ENCODE measurements at regions not wholly inside any gene's neighbourhood (a gene's known extent, or its start where the extent isn't known, plus 50 kb on each side); places are given as distances from the start of the nearest gene placed in this dataset.

- no peak for DNase-seq
- no peak overlapping the region for H3K23ac ChIP-seq (ENCODE audit: low read length)
- H2BK15ac ChIP-seq (replicated peaks; ENCODE audit: low read depth) = no peak overlapping the region
- H4K8ac ChIP-seq (ENCODE audit: low read depth, low read length) = no peak overlapping the region
- no peaks in the 10 kb centered on the region for H3K4me1 ChIP-seq (ENCODE audit: control insufficient read depth, low read depth, low read length)
- no peak overlapping the region for H4K5ac ChIP-seq (ENCODE audit: low read length)
- H3K36me3 ChIP-seq (ENCODE audit: control insufficient read depth, insufficient read depth, low read length) = no peaks in the 10 kb centered on the region
- no peaks in the 10 kb centered on the region for H3K79me1 ChIP-seq (ENCODE audit: low read length)
- H2BK120ac ChIP-seq (ENCODE audit: low read depth, low read length) = no peak overlapping the region
- H3K4me2 ChIP-seq (ENCODE audit: low read length) = no peak overlapping the region
- H3K4ac ChIP-seq (ENCODE audit: low read depth, low read length) = no peak overlapping the region
- H3K56ac ChIP-seq (ENCODE audit: low read length) = no peak overlapping the region
- WGBS (ENCODE audit: extremely low coverage, insufficient coverage, low lambda C conversion rate) = no CpG with 5 or more reads among the region's 3 CpGs
- no peak overlapping the region for H2AK5ac ChIP-seq (ENCODE audit: low read length)
- no peak overlapping the region for H3K4me3 ChIP-seq (ENCODE audit: low read length)
- H3K79me2 ChIP-seq (ENCODE audit: control insufficient read depth, insufficient read depth, low read length) = no peaks in the 10 kb centered on the region
- no peak overlapping the region for H3K9ac ChIP-seq (ENCODE audit: low read length)
- no peak overlapping the region for H3K27ac ChIP-seq (ENCODE audit: low read depth, low read length)
- no peak overlapping the region for H3K18ac ChIP-seq (ENCODE audit: low read length)
- no peaks in the 10 kb centered on the region for H3K27me3 ChIP-seq (ENCODE audit: insufficient read depth, low read length, poor library complexity)
- no peak overlapping the region for H2BK5ac ChIP-seq (ENCODE audit: low read length)
Measured at GRCh38 chr11:112564228-112564955, 303.7 kb upstream of the PLET1 start.

GRCh38 chr11:112565551-112565950, 304.9 kb upstream of the PLET1 start:
- Histone ChIP-seq H2BK120ac (ENCODE audit: low read depth, low read length) (no peak overlapping the region), H3K23ac (ENCODE audit: low read length) (no peak overlapping the region), H3K18ac (ENCODE audit: low read length) (no peak overlapping the region), H3K27ac (ENCODE audit: low read depth, low read length) (no peak overlapping the region), H2AK5ac (ENCODE audit: low read length) (no peak overlapping the region), H3K9ac (ENCODE audit: low read length) (no peak overlapping the region), H4K5ac (ENCODE audit: low read length) (no peak overlapping the region), H3K56ac (ENCODE audit: low read length) (no peak overlapping the region), H3K4ac (ENCODE audit: low read depth, low read length) (no peak overlapping the region), H3K4me2 (ENCODE audit: low read length) (no peak overlapping the region), H2BK15ac (replicated peaks; ENCODE audit: low read depth) (no peak overlapping the region), H3K36me3 (ENCODE audit: control insufficient read depth, insufficient read depth, low read length) (no peaks in the 10 kb centered on the region), H4K8ac (ENCODE audit: low read depth, low read length) (no peak overlapping the region), H3K79me1 (ENCODE audit: low read length) (no peaks in the 10 kb centered on the region), H3K27me3 (ENCODE audit: insufficient read depth, low read length, poor library complexity) (no peaks in the 10 kb centered on the region), H3K79me2 (ENCODE audit: control insufficient read depth, insufficient read depth, low read length) (no peaks in the 10 kb centered on the region), H2BK5ac (ENCODE audit: low read length) (no peak overlapping the region), H3K4me1 (ENCODE audit: control insufficient read depth, low read depth, low read length) (no peaks in the 10 kb centered on the region), H3K4me3 (ENCODE audit: low read length) (no peak overlapping the region)
- no CpG with 5 or more reads among the region's 5 CpGs for WGBS (ENCODE audit: extremely low coverage, insufficient coverage, low lambda C conversion rate)
- no peak for DNase-seq

GRCh38 chr11:112566124-112566523, 305.5 kb upstream of the PLET1 start:
- Histone ChIP-seq H3K27ac (ENCODE audit: low read depth, low read length) (no peak overlapping the region), H3K56ac (ENCODE audit: low read length) (no peak overlapping the region), H2BK5ac (ENCODE audit: low read length) (no peak overlapping the region), H2AK5ac (ENCODE audit: low read length) (no peak overlapping the region), H2BK15ac (replicated peaks; ENCODE audit: low read depth) (no peak overlapping the region), H3K4me3 (ENCODE audit: low read length) (no peak overlapping the region), H3K4me2 (ENCODE audit: low read length) (no peak overlapping the region), H2BK120ac (ENCODE audit: low read depth, low read length) (no peak overlapping the region), H3K18ac (ENCODE audit: low read length) (no peak overlapping the region), H3K79me1 (ENCODE audit: low read length) (no peaks in the 10 kb centered on the region), H3K4me1 (ENCODE audit: control insufficient read depth, low read depth, low read length) (no peaks in the 10 kb centered on the region), H3K9ac (ENCODE audit: low read length) (no peak overlapping the region), H4K5ac (ENCODE audit: low read length) (no peak overlapping the region), H3K27me3 (ENCODE audit: insufficient read depth, low read length, poor library complexity) (no peaks in the 10 kb centered on the region), H3K36me3 (ENCODE audit: control insufficient read depth, insufficient read depth, low read length) (no peaks in the 10 kb centered on the region), H4K8ac (ENCODE audit: low read depth, low read length) (no peak overlapping the region), H3K23ac (ENCODE audit: low read length) (no peak overlapping the region), H3K79me2 (ENCODE audit: control insufficient read depth, insufficient read depth, low read length) (no peaks in the 10 kb centered on the region), H3K4ac (ENCODE audit: low read depth, low read length) (no peak overlapping the region)
- no CpG with 5 or more reads among the region's 2 CpGs for WGBS (ENCODE audit: extremely low coverage, insufficient coverage, low lambda C conversion rate)
- no peak for DNase-seq

GRCh38 chr11:112570333-112570732, 309.7 kb upstream of the PLET1 start:
- Histone ChIP-seq H3K56ac (ENCODE audit: low read length) (no peak overlapping the region), H2BK15ac (replicated peaks; ENCODE audit: low read depth) (no peak overlapping the region), H3K27me3 (ENCODE audit: insufficient read depth, low read length, poor library complexity) (no peaks in the 10 kb centered on the region), H3K4ac (ENCODE audit: low read depth, low read length) (no peak overlapping the region), H3K9ac (ENCODE audit: low read length) (no peak overlapping the region), H3K79me2 (ENCODE audit: control insufficient read depth, insufficient read depth, low read length) (no peaks in the 10 kb centered on the region), H4K8ac (ENCODE audit: low read depth, low read length) (no peak overlapping the region), H3K4me1 (ENCODE audit: control insufficient read depth, low read depth, low read length) (no peaks in the 10 kb centered on the region), H3K4me3 (ENCODE audit: low read length) (no peak overlapping the region), H4K5ac (ENCODE audit: low read length) (no peak overlapping the region), H2BK5ac (ENCODE audit: low read length) (no peak overlapping the region), H2AK5ac (ENCODE audit: low read length) (no peak overlapping the region), H3K36me3 (ENCODE audit: control insufficient read depth, insufficient read depth, low read length) (no peaks in the 10 kb centered on the region), H3K79me1 (ENCODE audit: low read length) (no peaks in the 10 kb centered on the region), H3K4me2 (ENCODE audit: low read length) (no peak overlapping the region), H3K23ac (ENCODE audit: low read length) (no peak overlapping the region), H3K27ac (ENCODE audit: low read depth, low read length) (no peak overlapping the region), H2BK120ac (ENCODE audit: low read depth, low read length) (no peak overlapping the region), H3K18ac (ENCODE audit: low read length) (no peak overlapping the region)
- WGBS (ENCODE audit: extremely low coverage, insufficient coverage, low lambda C conversion rate) = no CpG with 5 or more reads among the region's 6 CpGs
- no peak for DNase-seq

- H3K4me1 ChIP-seq (ENCODE audit: control insufficient read depth, low read depth, low read length) = no peaks in the 10 kb centered on the region
- no peak overlapping the region for H3K4me3 ChIP-seq (ENCODE audit: low read length)
- no peak overlapping the region for H4K5ac ChIP-seq (ENCODE audit: low read length)
- H3K18ac ChIP-seq (ENCODE audit: low read length) = no peak overlapping the region
- H2BK120ac ChIP-seq (ENCODE audit: low read depth, low read length) = no peak overlapping the region
- no peaks in the 10 kb centered on the region for H3K79me2 ChIP-seq (ENCODE audit: control insufficient read depth, insufficient read depth, low read length)
- H3K23ac ChIP-seq (ENCODE audit: low read length) = no peak overlapping the region
- H3K4ac ChIP-seq (ENCODE audit: low read depth, low read length) = no peak overlapping the region
- no peak overlapping the region for H3K56ac ChIP-seq (ENCODE audit: low read length)
- H4K8ac ChIP-seq (ENCODE audit: low read depth, low read length) = no peak overlapping the region
- no peaks in the 10 kb centered on the region for H3K27me3 ChIP-seq (ENCODE audit: insufficient read depth, low read length, poor library complexity)
- no peak overlapping the region for H3K9ac ChIP-seq (ENCODE audit: low read length)
- H3K4me2 ChIP-seq (ENCODE audit: low read length) = no peak overlapping the region
- no peaks in the 10 kb centered on the region for H3K36me3 ChIP-seq (ENCODE audit: control insufficient read depth, insufficient read depth, low read length)
- H3K27ac ChIP-seq (ENCODE audit: low read depth, low read length) = no peak overlapping the region
- no peak overlapping the region for H2BK5ac ChIP-seq (ENCODE audit: low read length)
- no peak for DNase-seq
- H3K79me1 ChIP-seq (ENCODE audit: low read length) = no peaks in the 10 kb centered on the region
- no peak overlapping the region for H2AK5ac ChIP-seq (ENCODE audit: low read length)
- no CpG with 5 or more reads among the region's 3 CpGs for WGBS (ENCODE audit: extremely low coverage, insufficient coverage, low lambda C conversion rate)
- H2BK15ac ChIP-seq (replicated peaks; ENCODE audit: low read depth) = no peak overlapping the region
Measured at GRCh38 chr11:112579282-112579681, 318.6 kb upstream of the PLET1 start.

- Histone ChIP-seq H2BK15ac (replicated peaks; ENCODE audit: low read depth) (no peak overlapping the region), H4K8ac (ENCODE audit: low read depth, low read length) (no peak overlapping the region), H3K4me1 (ENCODE audit: control insufficient read depth, low read depth, low read length) (no peaks in the 10 kb centered on the region), H4K5ac (ENCODE audit: low read length) (no peak overlapping the region), H2BK5ac (ENCODE audit: low read length) (no peak overlapping the region), H3K27me3 (ENCODE audit: insufficient read depth, low read length, poor library complexity) (no peaks in the 10 kb centered on the region), H3K56ac (ENCODE audit: low read length) (no peak overlapping the region), H3K18ac (ENCODE audit: low read length) (no peak overlapping the region), H3K23ac (ENCODE audit: low read length) (no peak overlapping the region), H3K4ac (ENCODE audit: low read depth, low read length) (no peak overlapping the region), H2BK120ac (ENCODE audit: low read depth, low read length) (no peak overlapping the region), H3K36me3 (ENCODE audit: control insufficient read depth, insufficient read depth, low read length) (no peaks in the 10 kb centered on the region), H3K79me2 (ENCODE audit: control insufficient read depth, insufficient read depth, low read length) (no peaks in the 10 kb centered on the region), H2AK5ac (ENCODE audit: low read length) (no peak overlapping the region), H3K4me2 (ENCODE audit: low read length) (no peak overlapping the region), H3K79me1 (ENCODE audit: low read length) (no peaks in the 10 kb centered on the region), H3K4me3 (ENCODE audit: low read length) (no peak overlapping the region), H3K9ac (ENCODE audit: low read length) (no peak overlapping the region), H3K27ac (ENCODE audit: low read depth, low read length) (no peak overlapping the region)
- no peak for DNase-seq
Measured at GRCh38 chr11:112580864-112581263, 320.2 kb upstream of the PLET1 start.

All from mesendoderm (in vitro differentiated cells).